B cell (primary cell): ENCODE measurements at regions not wholly inside any gene's neighbourhood (a gene's known extent, or its start where the extent isn't known, plus 50 kb on each side); places are given as distances from the start of the nearest gene placed in this dataset.

Experiments
- ATAC-seq: fragments of 200-7000 bp; cut with Tn5 transposase; one replicate; pipeline ENCODE4 v1.10.0; 2021; ENCODE audit warnings: low read depth, mild to moderate bottlenecking, moderate number of reproducible peaks, moderate library complexity
- CTCF ChIA-PET: fragments of 350-600 bp; sonication (Branson Sonifier 250); formaldehyde crosslinking; loops from one replicate; lab custom pipeline; 2021; ENCODE audit warnings: antibody characterized with exemption, inconsistent platforms; lab: Charles Lee
- POLR2A ChIA-PET: fragments of 350-600 bp; sonication (Branson Sonifier 250); formaldehyde crosslinking; loops from one replicate; lab custom pipeline; 2021; ENCODE audit warnings: antibody characterized with exemption; lab: Charles Lee
- DNase-seq: peaks from one replicate; pipeline ENCODE4 v3.0.0; 2013
- H2AFZ ChIP-seq: 2 replicates; pipeline ENCODE4 v1.6.1; 2012; ENCODE audit warnings: mild to moderate bottlenecking, low read depth, low read length; ENCODE audit not compliant: insufficient read depth, poor library complexity, severe bottlenecking
- H3K27ac ChIP-seq, 2 donors: 1 replicate in 1 of 2; 2 replicates in 1 of 2; pipeline ENCODE4 v1.5.1; 2012 to 2013; ENCODE audit warnings: low read length in 2 of 2, mild to moderate bottlenecking in 2 of 2, moderate library complexity in 1 of 2
- H3K27me3 ChIP-seq, 4 experiments: fragments of 200-600 bp in 1 of 4; sonication (generic) in 1 of 4; replicated peaks in 1 of 4; 1 replicate in 2 of 4; 2 replicates in 2 of 4; pipeline versions ENCODE4 v1.6.1 to v1.7.0; 2013 to 2016; ENCODE audit warnings: low read length in 3 of 4, mild to moderate bottlenecking in 2 of 4, mixed read lengths in 1 of 4, moderate library complexity in 1 of 4; ENCODE audit not compliant: insufficient read depth in 4 of 4, control insufficient read depth in 3 of 4; ENCODE audit errors: control extremely low read depth in 1 of 4
- H3K36me3 ChIP-seq, 2 experiments: replicated peaks in 1 of 2; 1 replicate in 1 of 2; 2 replicates in 1 of 2; pipeline versions ENCODE4 v1.6.1 to v1.7.1; 2013; ENCODE audit warnings: low read length in 1 of 2; ENCODE audit not compliant: insufficient read depth in 2 of 2, control insufficient read depth in 1 of 2; ENCODE audit errors: control extremely low read depth in 1 of 2, extremely low read depth in 1 of 2
- H3K4me1 ChIP-seq, 2 donors: fragments of 200-600 bp in 1 of 2; sonication (generic) in 1 of 2; 1 replicate in 1 of 2; 2 replicates in 1 of 2; pipeline versions ENCODE4 v1.5.1 to v1.6.1; 2013 to 2017; ENCODE audit warnings: low read length in 2 of 2; ENCODE audit not compliant: control insufficient read depth in 2 of 2, insufficient read depth in 2 of 2
- H3K4me2 ChIP-seq: replicated peaks from 2 replicates; pipeline ENCODE3; 2012; ENCODE audit warnings: mild to moderate bottlenecking, low read depth, low read length; ENCODE audit not compliant: poor library complexity, severe bottlenecking
- H3K4me3 ChIP-seq, 5 experiments: fragments of 200-600 bp in 1 of 5; sonication (generic) in 1 of 5; 1 replicate in 3 of 5; 2 replicates in 2 of 5; pipeline versions ENCODE4 v1.5.1 to v1.7.0; 2011 to 2016; ENCODE audit warnings: low read length in 4 of 5, mild to moderate bottlenecking in 4 of 5, low read depth in 2 of 5, control low read depth in 1 of 5, moderate library complexity in 1 of 5; ENCODE audit not compliant: insufficient read depth in 1 of 5; ENCODE audit errors: control extremely low read depth in 1 of 5, extremely low read depth in 1 of 5
- H3K79me2 ChIP-seq: fragments of 200-600 bp; sonication (generic); one replicate; pipeline ENCODE4 v1.6.0; 2016; ENCODE audit warnings: low read length; ENCODE audit not compliant: control insufficient read depth, insufficient read depth
- H3K9ac ChIP-seq: fragments of 200-600 bp; sonication (generic); 2 replicates; pipeline ENCODE4 v1.6.1; 2017; ENCODE audit warnings: mild to moderate bottlenecking, low read length, moderate library complexity
- H3K9me3 ChIP-seq, 3 donors: one replicate each; pipeline versions ENCODE4 v1.6.1 to v1.7.1; 2013; ENCODE audit warnings: low read length in 2 of 3; ENCODE audit not compliant: control insufficient read depth in 2 of 3, insufficient read depth in 1 of 3; ENCODE audit errors: control extremely low read depth in 1 of 3
- H4K20me1 ChIP-seq: 2 replicates; pipeline ENCODE4 v1.6.0; 2012; ENCODE audit warnings: mild to moderate bottlenecking, low read length; ENCODE audit not compliant: insufficient read depth, control insufficient read depth, poor library complexity, severe bottlenecking
- H3K27ac Mint-ChIP-seq: one replicate; pipeline ENCODE4 v1.8.0; 2021; ENCODE audit warnings: mixed read lengths
- H3K27me3 Mint-ChIP-seq: one replicate; pipeline ENCODE4 v1.8.0; 2021; ENCODE audit warnings: mixed read lengths
- H3K4me1 Mint-ChIP-seq: one replicate; pipeline ENCODE4 v1.8.0; 2021; ENCODE audit warnings: mixed read lengths
- H3K4me3 Mint-ChIP-seq: one replicate; pipeline ENCODE4 v1.8.0; 2021; ENCODE audit warnings: mixed read lengths
- H3K9me3 Mint-ChIP-seq: one replicate; pipeline ENCODE4 v1.8.0; 2022; ENCODE audit warnings: mixed read lengths; ENCODE audit not compliant: insufficient read depth
- EZH2 ChIP-seq: IDR thresholded peaks from 2 replicates; pipeline ENCODE4 v1.6.1; 2012; ENCODE audit warnings: borderline replicate concordance, low read depth, mild to moderate bottlenecking, moderate library complexity, low read length; ENCODE audit not compliant: insufficient read depth, poor library complexity, severe bottlenecking
- WGBS: methylation state at CpG from one replicate; pipeline ENCODE4 v1.1.5; 2013; ENCODE audit warnings: missing lambda C conversion rate; ENCODE audit not compliant: insufficient coverage; 5-methylcytosine and 5-hydroxymethylcytosine counted together
- intact Hi-C: fragments of 100-400 bp; cut with micrococcal nuclease; formaldehyde crosslinking; loops from one replicate; pipeline ENCODE4 v1.10.0; 2022
- TF ChIP-seq, protein P1 (sequence below): fragments of 200-600 bp; IDR thresholded peaks from one replicate; pipeline ENCODE4 v1.8.0; 2022; ENCODE audit warnings: antibody characterized with exemption, mild to moderate bottlenecking

DNA sequence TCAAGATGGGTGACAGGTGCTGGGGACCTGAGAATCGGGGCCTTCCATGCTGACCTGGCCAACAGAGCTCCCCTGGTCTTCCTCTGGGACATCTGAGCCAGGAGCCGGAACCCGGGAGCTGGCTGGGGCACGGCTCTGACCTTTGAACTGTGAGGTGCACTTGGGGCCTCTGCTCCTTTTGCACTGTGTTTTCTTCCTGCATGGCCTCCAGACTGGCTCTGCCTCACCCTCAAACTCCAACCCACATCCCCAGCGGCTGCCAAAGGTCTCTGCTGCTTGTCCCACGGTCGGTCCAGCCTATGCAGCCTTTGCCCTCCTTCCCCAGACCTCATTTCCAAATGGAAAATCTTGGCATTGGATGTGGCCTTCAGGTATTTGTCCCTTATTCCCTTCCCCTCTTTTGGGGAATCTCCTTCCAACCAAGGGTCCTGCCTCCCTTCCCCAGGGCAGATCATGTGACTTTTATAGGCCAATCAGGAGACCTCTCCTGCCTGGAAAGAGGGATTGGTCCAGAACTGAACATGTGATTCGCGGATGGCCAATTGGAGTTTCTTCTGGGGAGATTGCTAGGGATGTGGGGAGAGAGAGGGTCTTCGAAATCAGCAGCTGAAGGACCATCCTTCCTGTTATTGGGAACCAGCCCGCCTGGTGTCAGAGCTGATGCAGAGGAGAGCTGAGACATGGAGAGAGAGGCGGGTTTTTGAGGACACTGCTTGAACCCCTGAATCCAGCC, 117.9 kb downstream of the CYLD start:
- Mint-ChIP-seq H3K27ac (no peak overlapping the region), H3K9me3 (no peaks in the 10 kb centered on the region), H3K4me1 (no peaks in the 10 kb centered on the region), H3K27me3 (peaks cover 20% of the 10 kb centered on the region), H3K4me3 (no peak overlapping the region)
- ATAC-seq = no peak
- 87% methylated on average over 11 of the region's 12 CpGs for WGBS
- no peaks in the 10 kb centered on the region for H4K20me1 ChIP-seq
- H3K9ac ChIP-seq = no peak overlapping the region
- no peak overlapping the region for H3K4me2 ChIP-seq
- CTCF ChIA-PET = no interaction called here
- no peaks in the 10 kb centered on the region for H3K27me3 ChIP-seq
- no peak overlapping the region for H2AFZ ChIP-seq
- no peaks in the 10 kb centered on the region for H3K4me1 ChIP-seq
- H3K79me2 ChIP-seq = no peaks in the 10 kb centered on the region
- POLR2A ChIA-PET = no interaction called here
- peaks cover 0 to 2% (median 0%) of the 10 kb centered on the region in 3 donors for H3K9me3 ChIP-seq
- no peak overlapping the region for H3K4me3 ChIP-seq
- no peak for DNase-seq
- no peak overlapping the region for H3K27ac ChIP-seq
- H3K36me3 ChIP-seq = no peaks in the 10 kb centered on the region
- intact Hi-C loops = no loop called here
- TF ChIP-seq, protein P1, sequence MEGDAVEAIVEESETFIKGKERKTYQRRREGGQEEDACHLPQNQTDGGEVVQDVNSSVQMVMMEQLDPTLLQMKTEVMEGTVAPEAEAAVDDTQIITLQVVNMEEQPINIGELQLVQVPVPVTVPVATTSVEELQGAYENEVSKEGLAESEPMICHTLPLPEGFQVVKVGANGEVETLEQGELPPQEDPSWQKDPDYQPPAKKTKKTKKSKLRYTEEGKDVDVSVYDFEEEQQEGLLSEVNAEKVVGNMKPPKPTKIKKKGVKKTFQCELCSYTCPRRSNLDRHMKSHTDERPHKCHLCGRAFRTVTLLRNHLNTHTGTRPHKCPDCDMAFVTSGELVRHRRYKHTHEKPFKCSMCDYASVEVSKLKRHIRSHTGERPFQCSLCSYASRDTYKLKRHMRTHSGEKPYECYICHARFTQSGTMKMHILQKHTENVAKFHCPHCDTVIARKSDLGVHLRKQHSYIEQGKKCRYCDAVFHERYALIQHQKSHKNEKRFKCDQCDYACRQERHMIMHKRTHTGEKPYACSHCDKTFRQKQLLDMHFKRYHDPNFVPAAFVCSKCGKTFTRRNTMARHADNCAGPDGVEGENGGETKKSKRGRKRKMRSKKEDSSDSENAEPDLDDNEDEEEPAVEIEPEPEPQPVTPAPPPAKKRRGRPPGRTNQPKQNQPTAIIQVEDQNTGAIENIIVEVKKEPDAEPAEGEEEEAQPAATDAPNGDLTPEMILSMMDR = no peak
- TF ChIP-seq EZH2 = no peak

DNA sequence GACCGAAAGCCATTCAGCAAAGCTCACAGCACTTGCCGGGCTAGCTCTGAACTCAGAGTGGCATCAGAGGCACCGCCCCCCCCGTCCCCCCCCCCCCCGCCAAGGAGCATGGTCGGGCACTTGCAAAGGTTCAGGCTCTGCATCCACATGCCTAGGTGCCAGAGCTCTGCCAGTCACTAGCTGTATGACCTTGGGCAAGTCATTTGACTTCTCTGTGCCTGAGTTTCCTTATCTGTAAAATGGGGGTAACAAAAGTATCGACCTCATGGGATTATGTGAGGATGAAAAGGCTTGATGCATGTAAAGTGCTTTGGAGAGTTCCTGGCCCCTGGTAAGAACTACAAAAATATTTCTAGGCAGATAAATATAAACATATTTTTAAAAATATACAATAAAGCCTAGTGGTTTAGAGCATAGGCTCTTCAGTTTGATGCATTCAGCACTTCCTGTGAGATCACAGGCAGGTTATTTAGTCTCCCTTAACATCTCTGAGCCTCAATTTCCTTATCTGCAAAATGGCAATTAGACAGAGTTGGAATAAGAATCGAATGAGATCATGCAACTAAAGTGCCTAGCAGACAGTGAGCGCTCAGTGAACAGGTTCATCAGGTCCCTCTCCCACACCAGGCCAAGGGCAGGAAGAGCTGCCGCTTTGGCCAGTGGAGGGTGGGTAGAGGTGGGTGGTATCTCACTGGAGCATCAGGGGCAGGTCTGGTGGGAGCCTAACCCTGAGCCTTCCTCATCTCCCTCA, 117.2 kb downstream of the CYLD start:
- no peak for TF ChIP-seq EZH2
- TF ChIP-seq, protein P1 = no peak
- DNase-seq (no peak), ATAC-seq (no peak)
- Histone ChIP-seq H3K9me3 (peaks cover 0 to 2% (median 0%) of the 10 kb centered on the region in 3 donors), H4K20me1 (no peaks in the 10 kb centered on the region), H3K36me3 (no peaks in the 10 kb centered on the region), H2AFZ (no peak overlapping the region), H3K27me3 (peaks cover 0 to 1% (median 0%) of the 10 kb centered on the region in 4 experiments), H3K27ac (no peak overlapping the region), H3K9ac (no peak overlapping the region), H3K4me3 (no peak overlapping the region), H3K79me2 (no peaks in the 10 kb centered on the region), H3K4me2 (no peak overlapping the region), H3K4me1 (no peaks in the 10 kb centered on the region)
- Mint-ChIP-seq H3K9me3 (no peaks in the 10 kb centered on the region), H3K27me3 (peaks cover 25% of the 10 kb centered on the region), H3K4me3 (no peak overlapping the region), H3K4me1 (no peaks in the 10 kb centered on the region), H3K27ac (no peak overlapping the region)
- intact Hi-C loops = no loop called here
- CTCF ChIA-PET = no interaction called here
- 94% methylated on average over 5 of the region's 10 CpGs for WGBS
- POLR2A ChIA-PET = no interaction called here
